GM12892 (cell line): ENCODE measurements at regions not wholly inside any gene's neighbourhood (a gene's known extent, or its start where the extent isn't known, plus 50 kb on each side); places are given as distances from the start of the nearest gene placed in this dataset.

ENCODE experiments used
- POLR2A ChIP-seq: IDR thresholded peaks from 2 replicates; pipeline ENCODE4 v1.6.1; 2011; ENCODE audit warnings: low read depth, low read length, control low read depth
- POLR2AphosphoS5 ChIP-seq: IDR thresholded peaks from 2 replicates; pipeline ENCODE4 v1.6.1; 2011; ENCODE audit warnings: low read depth, low read length, control low read depth

DNA sequence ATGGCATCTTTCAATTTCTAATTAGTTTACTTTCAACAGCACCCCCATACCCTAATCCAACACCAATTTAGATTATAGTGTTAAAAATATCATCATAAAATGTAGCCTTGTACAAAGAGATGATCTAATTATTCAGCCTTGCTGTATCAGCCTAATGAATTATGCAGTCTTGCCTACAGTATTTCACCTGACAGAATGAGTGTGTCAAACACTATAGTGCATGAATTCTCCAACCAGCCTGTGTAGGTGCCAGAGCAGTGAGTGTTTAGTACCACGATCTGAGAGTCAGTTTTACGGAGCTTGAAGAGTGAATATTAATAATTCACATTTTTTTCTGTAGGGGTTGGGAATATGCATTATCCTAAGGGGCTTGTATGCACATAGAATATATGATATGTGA, 411.6 kb upstream of the SLC14A2 start:
- no peak for TF ChIP-seq POLR2A
- TF ChIP-seq POLR2AphosphoS5 = no peak
